Mammary epithelial cell (primary cell): ENCODE measurements at regions not wholly inside any gene's neighbourhood (a gene's known extent, or its start where the extent isn't known, plus 50 kb on each side); places are given as distances from the start of the nearest gene placed in this dataset.

ENCODE experiments used
- CTCF ChIP-seq, 2 donors: IDR thresholded peaks in 1 of 2; conservative IDR thresholded peaks in 1 of 2; 2 replicates each; pipeline ENCODE4 v1.5.1; 2011 to 2012; ENCODE audit warnings: inconsistent platforms in 2 of 2, low read length in 2 of 2, mild to moderate bottlenecking in 2 of 2, control low read depth in 1 of 2, low read depth in 1 of 2; ENCODE audit not compliant: insufficient read depth in 1 of 2; ENCODE audit errors: extremely low read depth in 1 of 2
- EZH2 ChIP-seq: IDR thresholded peaks from 2 replicates; pipeline ENCODE4 v1.6.1; 2012; ENCODE audit warnings: low read length, inconsistent platforms, borderline replicate concordance

- TF ChIP-seq CTCF (conservative IDR thresholded peaks at IDR 0.05 in 1 of 2, IDR thresholded peaks at IDR 0.05 in 1 of 2; ENCODE audit: extremely low read depth in 1 of 2, insufficient read depth in 1 of 2, low read depth in 1 of 2, low read length in 2 of 2) (no peak), EZH2 (no peak)
These were observed 234.7 kb downstream of the INSC start for GRCh38 chr11:15349413-15349812.
